Fibroblast of the aortic adventitia (primary cell): ENCODE measurements at regions not wholly inside any gene's neighbourhood (a gene's known extent, or its start where the extent isn't known, plus 50 kb on each side); places are given as distances from the start of the nearest gene placed in this dataset.

Experiments used
- DNase-seq: peaks from one replicate; pipeline ENCODE4 v3.0.0-alpha.2; 2010; ENCODE audit warnings: low read depth
- H3K4me3 ChIP-seq: 2 replicates; pipeline ENCODE4 v1.5.1; 2011; ENCODE audit warnings: low read depth, mild to moderate bottlenecking, control low read depth, low read length, moderate library complexity
- TF ChIP-seq, protein P1 (sequence below): IDR thresholded peaks from 2 replicates; pipeline ENCODE4 v1.5.1; 2011; ENCODE audit warnings: mild to moderate bottlenecking, low read length, control low read depth, inconsistent platforms; ENCODE audit not compliant: insufficient read depth

DNA sequence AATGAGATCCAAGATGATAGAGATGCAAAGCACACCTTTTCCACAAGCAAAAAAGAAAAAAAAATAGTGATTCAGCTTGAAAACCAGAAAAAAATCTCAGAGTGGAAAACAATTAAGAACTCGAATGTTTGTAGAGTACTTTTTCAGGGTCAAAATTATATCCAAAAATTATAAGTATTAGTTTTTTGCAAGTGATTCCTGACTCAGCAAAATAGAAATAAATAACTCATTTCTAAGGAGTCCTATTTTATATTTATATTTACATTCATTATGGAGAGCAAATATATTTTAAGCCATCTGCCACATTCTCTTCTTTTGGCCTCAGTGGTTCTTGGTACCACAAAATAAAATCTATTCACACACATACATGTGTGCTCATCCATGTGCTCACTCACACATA, 1011.8 kb upstream of the ARRDC3 start:
- no peak overlapping the region for H3K4me3 ChIP-seq
- DNase-seq: no peak
- TF ChIP-seq, protein P1, sequence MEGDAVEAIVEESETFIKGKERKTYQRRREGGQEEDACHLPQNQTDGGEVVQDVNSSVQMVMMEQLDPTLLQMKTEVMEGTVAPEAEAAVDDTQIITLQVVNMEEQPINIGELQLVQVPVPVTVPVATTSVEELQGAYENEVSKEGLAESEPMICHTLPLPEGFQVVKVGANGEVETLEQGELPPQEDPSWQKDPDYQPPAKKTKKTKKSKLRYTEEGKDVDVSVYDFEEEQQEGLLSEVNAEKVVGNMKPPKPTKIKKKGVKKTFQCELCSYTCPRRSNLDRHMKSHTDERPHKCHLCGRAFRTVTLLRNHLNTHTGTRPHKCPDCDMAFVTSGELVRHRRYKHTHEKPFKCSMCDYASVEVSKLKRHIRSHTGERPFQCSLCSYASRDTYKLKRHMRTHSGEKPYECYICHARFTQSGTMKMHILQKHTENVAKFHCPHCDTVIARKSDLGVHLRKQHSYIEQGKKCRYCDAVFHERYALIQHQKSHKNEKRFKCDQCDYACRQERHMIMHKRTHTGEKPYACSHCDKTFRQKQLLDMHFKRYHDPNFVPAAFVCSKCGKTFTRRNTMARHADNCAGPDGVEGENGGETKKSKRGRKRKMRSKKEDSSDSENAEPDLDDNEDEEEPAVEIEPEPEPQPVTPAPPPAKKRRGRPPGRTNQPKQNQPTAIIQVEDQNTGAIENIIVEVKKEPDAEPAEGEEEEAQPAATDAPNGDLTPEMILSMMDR: no peak

DNA sequence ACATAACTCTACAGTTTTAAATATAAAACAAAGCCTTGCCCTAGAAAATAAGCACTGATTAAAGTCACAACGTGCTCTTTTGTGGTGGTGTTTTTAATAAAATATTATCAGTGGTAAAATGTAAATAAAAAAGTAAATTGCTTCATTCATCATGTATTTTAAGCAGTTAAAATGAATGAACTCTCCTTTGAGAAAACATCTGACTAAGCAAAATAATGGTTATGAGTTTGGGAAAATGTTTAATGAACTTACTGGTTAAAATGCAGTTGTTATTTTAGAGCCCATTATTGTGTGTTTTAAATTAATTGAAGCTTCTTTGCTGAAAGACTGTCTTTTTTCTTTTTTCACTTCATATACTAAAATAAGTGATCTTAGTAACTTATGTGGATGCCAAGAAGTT, 1007.5 kb upstream of the ARRDC3 start:
- H3K4me3 ChIP-seq: no peak overlapping the region
- no peak for DNase-seq
- TF ChIP-seq, protein P1: no peak

DNA sequence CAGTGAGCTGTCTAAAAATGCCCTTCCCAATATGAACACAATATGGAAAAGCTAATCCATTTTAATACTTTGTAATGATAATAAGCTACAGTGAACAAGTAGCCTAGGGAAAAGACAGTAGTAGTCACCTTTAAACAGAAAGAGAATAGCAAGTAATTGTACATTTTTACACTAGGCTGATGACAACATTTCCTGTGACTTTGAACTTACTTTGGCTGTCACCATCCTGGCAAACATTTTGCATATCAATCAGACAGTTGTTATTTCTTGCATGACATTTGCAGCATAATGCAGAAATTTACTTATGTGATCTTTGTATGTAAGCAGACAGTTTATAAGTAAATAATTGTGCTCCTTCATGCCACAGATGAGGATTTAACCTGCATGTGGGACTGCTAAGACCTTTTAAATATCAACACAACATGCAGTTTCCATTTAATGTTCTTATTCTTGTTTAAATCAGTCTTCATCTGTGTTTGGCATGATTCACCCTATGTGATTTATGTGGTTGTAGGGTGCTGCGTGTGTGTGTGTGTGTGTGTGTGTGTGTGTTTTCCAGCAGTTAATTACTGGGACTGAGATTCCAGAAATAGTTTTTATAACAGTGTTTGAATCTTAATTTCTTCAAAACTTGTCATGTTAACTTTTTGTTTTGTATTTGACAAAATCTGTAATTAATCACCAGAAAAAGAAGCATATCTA, 997.1 kb upstream of the ARRDC3 start:
- TF ChIP-seq, protein P1: no peak
- no peak overlapping the region for H3K4me3 ChIP-seq
- DNase-seq: no peak

DNA sequence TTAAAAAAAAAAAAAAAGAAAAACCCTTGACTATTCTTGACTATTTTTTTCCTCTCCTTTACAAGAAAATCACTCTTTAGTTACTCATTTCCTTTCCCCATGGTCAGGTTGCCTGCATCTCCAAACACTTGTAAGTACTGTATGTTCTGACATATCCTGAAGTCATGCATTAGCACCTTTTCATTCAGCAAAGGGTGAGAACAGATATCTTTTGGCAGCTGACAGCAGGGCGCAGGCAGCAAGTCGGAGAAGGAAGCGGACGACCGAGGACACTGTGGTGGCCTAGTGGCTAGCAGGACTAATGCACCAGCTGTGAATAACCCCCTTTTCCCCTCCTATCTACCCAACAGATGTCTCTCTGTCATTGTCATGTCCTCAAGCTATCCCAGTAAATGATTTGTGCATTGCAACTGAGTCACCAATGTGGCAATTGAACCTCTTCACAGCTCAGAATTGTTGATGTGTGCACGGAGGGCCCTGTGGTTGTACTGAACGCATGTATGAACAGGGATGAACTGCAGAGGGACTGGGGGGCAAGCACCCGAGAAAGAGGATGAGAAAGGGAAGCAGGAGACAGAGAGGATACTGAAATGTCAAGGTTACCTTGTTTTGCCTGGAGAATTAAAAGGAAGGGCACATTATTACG, 996.0 kb upstream of the ARRDC3 start:
- DNase-seq: no peak
- TF ChIP-seq, protein P1: no peak
- H3K4me3 ChIP-seq: no peak overlapping the region

DNA sequence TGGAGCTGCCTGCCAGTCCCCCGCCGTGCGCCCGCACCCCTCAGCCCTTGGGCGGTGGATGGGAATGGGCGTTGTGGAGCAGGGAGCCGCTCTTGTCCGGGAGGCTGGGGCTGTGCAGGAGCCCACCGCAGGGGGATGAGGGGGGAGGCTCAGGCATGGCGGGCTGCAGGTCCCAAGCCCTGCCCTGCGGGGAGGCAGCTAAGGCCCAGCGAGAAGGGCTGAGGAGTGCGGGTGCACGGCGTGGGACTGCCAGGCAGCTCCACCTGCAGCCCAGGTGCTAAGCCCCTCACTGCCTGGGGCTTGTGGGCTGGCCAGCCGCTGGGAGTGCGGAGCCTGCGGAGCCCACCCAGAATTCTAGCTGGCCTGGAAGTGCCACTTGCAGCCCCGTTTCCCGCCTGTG, 991.7 kb upstream of the ARRDC3 start:
- no peak overlapping the region for H3K4me3 ChIP-seq
- no peak for DNase-seq
- TF ChIP-seq, protein P1: no peak

DNA sequence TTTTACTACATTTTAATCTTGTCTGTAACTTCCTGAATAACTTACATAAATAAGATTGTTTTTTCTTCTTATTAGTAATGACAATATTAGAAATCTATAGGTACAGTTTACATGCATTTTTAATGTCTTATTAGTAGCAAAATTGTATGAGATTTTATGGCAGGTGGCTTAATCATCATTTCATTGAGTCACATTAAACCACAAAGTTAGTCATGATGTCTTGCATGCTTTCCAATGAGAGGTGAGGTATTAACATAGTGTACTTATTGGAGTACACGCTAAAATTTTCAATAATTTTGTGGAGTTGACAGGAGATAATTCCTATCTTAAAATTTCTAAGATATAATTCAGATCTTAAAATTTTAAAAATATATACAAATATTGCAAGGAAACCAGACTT, 989.6 kb upstream of the ARRDC3 start:
- TF ChIP-seq, protein P1: no peak
- DNase-seq: no peak

DNA sequence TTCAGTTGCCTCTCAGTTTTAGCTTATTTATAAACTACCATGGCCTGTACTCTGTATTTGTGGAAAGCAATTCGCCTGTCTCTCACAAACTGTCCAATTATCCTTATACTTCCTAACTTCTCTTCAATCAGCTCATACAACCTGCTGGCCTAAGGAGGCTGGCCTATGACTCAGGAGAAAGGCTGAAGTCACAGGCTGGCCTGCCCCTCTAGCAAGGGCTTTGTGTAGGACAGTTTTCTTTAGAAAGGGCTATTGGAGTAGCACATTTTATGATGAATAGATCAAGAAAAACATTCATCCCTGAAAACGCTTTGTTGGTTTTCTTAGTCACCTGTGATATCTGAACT, 988.7 kb upstream of the ARRDC3 start:
- no peak overlapping the region for H3K4me3 ChIP-seq
- TF ChIP-seq, protein P1: no peak
- no peak for DNase-seq

More for the DNA sequence above, 989.6 kb upstream of the ARRDC3 start:
- H3K4me3 ChIP-seq: no peak overlapping the region
